GM12865 (cell line): ENCODE measurements at regions not wholly inside any gene's neighbourhood (a gene's known extent, or its start where the extent isn't known, plus 50 kb on each side); places are given as distances from the start of the nearest gene placed in this dataset.

Source experiments
- DNase-seq: peaks from one replicate; pipeline ENCODE4 v3.0.0; 2010; ENCODE audit warnings: low read depth
- H3K4me3 ChIP-seq: 2 replicates; pipeline ENCODE4 v1.5.1; 2011; ENCODE audit warnings: mild to moderate bottlenecking, low read depth, low read length, control low read depth
- TF ChIP-seq, protein P1 (sequence below): IDR thresholded peaks from 2 replicates; pipeline ENCODE4 v1.5.1; 2011; ENCODE audit warnings: low read length, control low read depth, low read depth, inconsistent platforms; ENCODE audit not compliant: insufficient read depth; ENCODE audit errors: missing control alignments

- TF ChIP-seq, protein P1, sequence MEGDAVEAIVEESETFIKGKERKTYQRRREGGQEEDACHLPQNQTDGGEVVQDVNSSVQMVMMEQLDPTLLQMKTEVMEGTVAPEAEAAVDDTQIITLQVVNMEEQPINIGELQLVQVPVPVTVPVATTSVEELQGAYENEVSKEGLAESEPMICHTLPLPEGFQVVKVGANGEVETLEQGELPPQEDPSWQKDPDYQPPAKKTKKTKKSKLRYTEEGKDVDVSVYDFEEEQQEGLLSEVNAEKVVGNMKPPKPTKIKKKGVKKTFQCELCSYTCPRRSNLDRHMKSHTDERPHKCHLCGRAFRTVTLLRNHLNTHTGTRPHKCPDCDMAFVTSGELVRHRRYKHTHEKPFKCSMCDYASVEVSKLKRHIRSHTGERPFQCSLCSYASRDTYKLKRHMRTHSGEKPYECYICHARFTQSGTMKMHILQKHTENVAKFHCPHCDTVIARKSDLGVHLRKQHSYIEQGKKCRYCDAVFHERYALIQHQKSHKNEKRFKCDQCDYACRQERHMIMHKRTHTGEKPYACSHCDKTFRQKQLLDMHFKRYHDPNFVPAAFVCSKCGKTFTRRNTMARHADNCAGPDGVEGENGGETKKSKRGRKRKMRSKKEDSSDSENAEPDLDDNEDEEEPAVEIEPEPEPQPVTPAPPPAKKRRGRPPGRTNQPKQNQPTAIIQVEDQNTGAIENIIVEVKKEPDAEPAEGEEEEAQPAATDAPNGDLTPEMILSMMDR, result no peak
- DNase-seq, result no peak
- no peak overlapping the region for H3K4me3 ChIP-seq
Observed at GRCh38 chr1:36560621-36561360, 78.1 kb upstream of the CSF3R start.

DNA sequence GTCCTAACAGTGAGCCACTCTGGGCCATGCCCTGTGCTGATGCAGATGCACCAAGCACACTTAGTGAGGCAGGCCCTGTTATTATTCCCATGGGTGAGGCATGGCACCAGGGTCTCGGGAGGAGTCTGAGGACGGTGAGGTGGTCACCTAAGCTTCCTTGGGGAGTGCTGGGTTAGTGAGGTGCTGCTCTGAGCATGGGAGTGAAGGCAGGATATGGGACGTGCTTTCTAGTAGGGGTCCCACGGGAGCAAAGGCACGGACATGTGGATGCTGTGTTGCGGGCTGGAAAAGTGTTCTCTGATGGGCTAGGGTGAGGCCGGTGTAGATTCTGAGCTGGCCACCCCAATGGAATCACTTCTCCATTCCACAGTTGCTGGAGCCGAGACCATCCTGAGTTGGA is 77.5 kb upstream of the CSF3R start:
- TF ChIP-seq, protein P1, result no peak
- DNase-seq, result no peak
- H3K4me3 ChIP-seq, result no peak overlapping the region

GRCh38 chr1:36559061-36559460 is 76.3 kb upstream of the CSF3R start:
- H3K4me3 ChIP-seq, result no peak overlapping the region
- no peak for DNase-seq
- TF ChIP-seq, protein P1, result no peak

- no peak for DNase-seq
- TF ChIP-seq, protein P1, result no peak
- no peak overlapping the region for H3K4me3 ChIP-seq
Observed at GRCh38 chr1:36557041-36558000, 74.6 kb upstream of the CSF3R start.

DNA sequence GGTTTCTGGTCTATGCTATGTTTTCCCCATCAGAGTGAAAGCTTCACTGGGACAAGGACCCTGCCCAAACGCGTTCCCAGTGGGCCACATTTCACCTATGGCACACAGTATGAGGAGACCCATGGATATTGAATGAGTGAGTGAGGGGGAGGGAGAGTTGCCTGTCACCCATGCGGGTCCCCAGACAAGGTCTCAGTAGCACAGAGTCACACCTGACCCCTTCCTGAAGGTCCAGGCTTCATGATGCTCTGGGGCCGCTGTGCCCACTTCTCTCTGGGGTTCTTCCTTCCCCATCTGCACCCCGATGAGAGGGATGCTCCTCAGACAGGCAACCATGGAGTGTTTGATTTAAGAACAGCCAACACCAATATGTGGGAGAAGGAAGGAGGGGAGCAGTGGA is 72.3 kb upstream of the CSF3R start:
- DNase-seq, result no peak
- TF ChIP-seq, protein P1, result no peak
- no peak overlapping the region for H3K4me3 ChIP-seq

GRCh38 chr1:36554323-36554628 is 71.6 kb upstream of the CSF3R start:
- TF ChIP-seq, protein P1, result no peak
- no peak for DNase-seq
- no peak overlapping the region for H3K4me3 ChIP-seq
